ENCODE measurements at regions not wholly inside any gene's neighbourhood (a gene's known extent, or its start where the extent isn't known, plus 50 kb on each side); places are given as distances from the start of the nearest gene placed in this dataset.
"Not testable (repeated sequence)": the region's sequence is repeated elsewhere in the genome, so short reads cannot be mapped to it uniquely, and the experiment has no call there.

DNA sequence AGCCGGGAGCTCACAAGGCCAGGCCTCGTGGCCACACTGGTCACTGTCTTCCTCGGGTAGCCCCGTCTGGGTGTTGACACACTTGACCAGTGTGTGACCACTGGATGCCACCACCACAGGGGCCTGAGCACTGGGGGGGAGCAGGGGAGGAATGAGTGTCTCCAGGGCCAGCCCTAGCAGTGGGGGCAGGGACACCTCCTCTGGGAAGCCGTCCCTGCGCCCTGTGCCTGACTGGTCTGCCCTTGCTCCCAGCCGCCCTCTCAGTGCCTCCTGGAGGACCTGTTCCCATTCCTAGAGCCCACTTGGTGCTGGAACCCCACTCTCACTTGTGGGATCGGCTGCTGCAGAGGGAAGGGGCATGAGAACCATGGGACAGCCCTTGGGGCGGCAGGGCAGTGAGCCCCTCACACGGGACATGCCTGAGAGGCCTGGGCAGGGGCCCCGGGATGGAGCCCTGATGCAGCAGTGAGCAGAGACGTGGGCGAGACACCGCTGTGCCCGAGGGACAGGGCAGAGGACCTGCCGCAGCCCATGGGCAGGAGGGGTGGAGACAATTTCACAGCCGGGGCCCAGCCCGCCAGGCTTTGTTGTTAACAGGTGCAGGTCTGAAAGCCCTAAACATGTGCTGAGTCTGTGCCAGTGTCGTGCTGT is 121.7 kb upstream of the AKAP13 start:
- H3K27me3 ChIP-seq (ENCODE audit: control insufficient read depth, insufficient read depth, low read length); H3K4me3 ChIP-seq (ENCODE audit: low read length); intact Hi-C loops (cut with micrococcal nuclease); H3K4me1 ChIP-seq (ENCODE audit: control insufficient read depth, insufficient read depth, low read length); H3K36me3 Mint-ChIP-seq; H3K9me3 Mint-ChIP-seq; DNase-seq; ATAC-seq; H3K36me3 ChIP-seq (ENCODE audit: control insufficient read depth, insufficient read depth, low read length); H3K4me3 Mint-ChIP-seq; H3K27ac ChIP-seq (ENCODE audit: low read length); H3K27me3 Mint-ChIP-seq (ENCODE audit: low read depth in 2 of 2); H3K27ac Mint-ChIP-seq; H3K9me3 ChIP-seq (ENCODE audit: control insufficient read depth, insufficient read depth, low read length); H3K4me1 Mint-ChIP-seq: not testable (repeated sequence)
- WGBS (ENCODE audit: insufficient coverage), result 94% methylated on average over 5 of the region's 19 CpGs

- H3K27ac Mint-ChIP-seq; H3K4me1 Mint-ChIP-seq; H3K27ac ChIP-seq (ENCODE audit: low read length); H3K36me3 Mint-ChIP-seq; intact Hi-C loops (cut with micrococcal nuclease); H3K4me1 ChIP-seq (ENCODE audit: control insufficient read depth, insufficient read depth, low read length); DNase-seq; H3K4me3 ChIP-seq (ENCODE audit: low read length); H3K4me3 Mint-ChIP-seq; H3K9me3 Mint-ChIP-seq; ATAC-seq; H3K27me3 ChIP-seq (ENCODE audit: control insufficient read depth, insufficient read depth, low read length); H3K9me3 ChIP-seq (ENCODE audit: control insufficient read depth, insufficient read depth, low read length); H3K27me3 Mint-ChIP-seq (ENCODE audit: low read depth in 2 of 2); H3K36me3 ChIP-seq (ENCODE audit: control insufficient read depth, insufficient read depth, low read length): not testable (repeated sequence)
- 100% methylated on average over 4 of the region's 17 CpGs for WGBS (ENCODE audit: insufficient coverage)
Measured at GRCh38 chr15:85260526-85260925, 119.9 kb upstream of the AKAP13 start.

DNA sequence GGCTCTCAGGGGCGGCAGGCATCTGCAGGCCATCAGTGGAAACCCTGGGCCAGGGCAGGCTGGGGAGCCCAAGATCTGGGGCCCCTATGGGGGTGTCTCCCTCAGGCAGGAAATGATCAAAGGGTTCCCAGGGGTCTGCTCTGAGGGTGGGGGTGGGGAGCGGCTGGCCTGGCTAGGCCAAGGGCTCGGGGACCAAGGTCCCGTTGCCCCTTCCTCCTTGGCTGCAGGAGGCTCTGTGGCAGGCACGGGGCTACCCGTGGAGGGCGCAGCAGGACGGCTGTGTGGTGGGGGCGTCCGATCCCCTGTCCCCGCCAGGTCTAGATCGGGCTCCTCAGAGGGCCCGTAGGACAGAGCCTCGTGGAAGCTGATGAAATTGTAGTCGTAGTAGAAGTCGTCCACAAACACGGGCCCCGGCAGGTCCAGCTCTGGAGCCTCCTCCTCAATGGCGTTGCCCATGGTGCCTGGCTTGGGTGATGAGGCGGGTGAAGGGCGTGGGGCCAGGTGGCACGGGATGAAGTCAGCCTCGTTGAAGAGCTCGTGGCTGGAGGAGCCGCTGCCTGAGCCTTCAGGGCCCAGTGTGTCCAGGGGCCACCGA is 117.8 kb upstream of the AKAP13 start:
- H3K27ac ChIP-seq (ENCODE audit: low read length); H3K4me3 ChIP-seq (ENCODE audit: low read length); H3K27me3 ChIP-seq (ENCODE audit: control insufficient read depth, insufficient read depth, low read length); H3K36me3 Mint-ChIP-seq; H3K4me1 Mint-ChIP-seq; H3K27me3 Mint-ChIP-seq (ENCODE audit: low read depth in 2 of 2); ATAC-seq; H3K36me3 ChIP-seq (ENCODE audit: control insufficient read depth, insufficient read depth, low read length); DNase-seq; H3K9me3 ChIP-seq (ENCODE audit: control insufficient read depth, insufficient read depth, low read length); H3K4me1 ChIP-seq (ENCODE audit: control insufficient read depth, insufficient read depth, low read length); intact Hi-C loops (cut with micrococcal nuclease); H3K4me3 Mint-ChIP-seq; H3K9me3 Mint-ChIP-seq; H3K27ac Mint-ChIP-seq: not testable (repeated sequence)
- 89% methylated on average over 23 of the region's 26 CpGs for WGBS (ENCODE audit: insufficient coverage)

- ATAC-seq; DNase-seq; H3K27me3 ChIP-seq (ENCODE audit: control insufficient read depth, insufficient read depth, low read length); H3K36me3 ChIP-seq (ENCODE audit: control insufficient read depth, insufficient read depth, low read length); H3K27ac ChIP-seq (ENCODE audit: low read length); H3K4me1 Mint-ChIP-seq; H3K9me3 ChIP-seq (ENCODE audit: control insufficient read depth, insufficient read depth, low read length); H3K4me1 ChIP-seq (ENCODE audit: control insufficient read depth, insufficient read depth, low read length); H3K9me3 Mint-ChIP-seq; intact Hi-C loops (cut with micrococcal nuclease); H3K27me3 Mint-ChIP-seq (ENCODE audit: low read depth in 2 of 2); H3K4me3 ChIP-seq (ENCODE audit: low read length); H3K27ac Mint-ChIP-seq; H3K4me3 Mint-ChIP-seq; H3K36me3 Mint-ChIP-seq: not testable (repeated sequence)
- WGBS (ENCODE audit: insufficient coverage), result 96% methylated on average over 12 of the region's 13 CpGs
Measured at GRCh38 chr15:85263842-85264440, 116.5 kb upstream of the AKAP13 start.

DNA sequence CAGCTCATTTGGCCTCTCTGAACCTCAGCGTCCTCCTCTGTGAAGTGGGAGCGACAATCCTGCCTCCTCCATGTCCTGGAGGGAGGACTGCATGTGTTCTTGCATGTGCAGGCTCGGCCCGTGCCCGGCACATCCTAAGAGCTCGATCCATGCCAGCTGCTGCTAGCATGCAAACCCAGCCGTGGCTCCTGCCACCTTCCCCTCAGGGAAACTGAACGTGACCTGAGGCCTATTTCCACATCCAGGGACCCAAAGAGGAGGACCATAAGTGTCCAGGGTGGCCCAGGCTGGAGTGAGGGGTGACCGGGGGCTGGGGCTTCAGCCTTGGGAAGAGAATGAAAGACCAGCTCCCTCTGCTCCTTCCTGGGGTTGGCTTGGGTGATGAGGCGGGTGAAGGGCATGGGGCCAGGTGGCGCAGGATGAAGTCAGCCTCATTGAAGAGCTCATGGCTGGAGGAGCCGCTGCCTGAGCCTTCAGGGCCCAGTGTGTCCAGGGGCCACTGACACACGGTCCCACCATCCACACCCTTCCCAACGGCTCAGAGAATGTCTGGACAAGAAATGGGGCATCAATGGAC is 115.7 kb upstream of the AKAP13 start:
- H3K27ac ChIP-seq (ENCODE audit: low read length); H3K4me1 Mint-ChIP-seq; H3K4me1 ChIP-seq (ENCODE audit: control insufficient read depth, insufficient read depth, low read length); H3K36me3 Mint-ChIP-seq; H3K9me3 Mint-ChIP-seq; H3K27ac Mint-ChIP-seq; H3K27me3 ChIP-seq (ENCODE audit: control insufficient read depth, insufficient read depth, low read length); H3K27me3 Mint-ChIP-seq (ENCODE audit: low read depth in 2 of 2); H3K9me3 ChIP-seq (ENCODE audit: control insufficient read depth, insufficient read depth, low read length); ATAC-seq; H3K36me3 ChIP-seq (ENCODE audit: control insufficient read depth, insufficient read depth, low read length); H3K4me3 Mint-ChIP-seq; intact Hi-C loops (cut with micrococcal nuclease); H3K4me3 ChIP-seq (ENCODE audit: low read length); DNase-seq: not testable (repeated sequence)
- 80% methylated on average over 14 of the region's 14 CpGs for WGBS (ENCODE audit: insufficient coverage)

- H3K36me3 ChIP-seq (ENCODE audit: control insufficient read depth, insufficient read depth, low read length); ATAC-seq; intact Hi-C loops (cut with micrococcal nuclease); H3K27me3 ChIP-seq (ENCODE audit: control insufficient read depth, insufficient read depth, low read length); H3K4me3 Mint-ChIP-seq; DNase-seq; H3K27ac Mint-ChIP-seq; H3K4me3 ChIP-seq (ENCODE audit: low read length); H3K4me1 Mint-ChIP-seq; H3K9me3 ChIP-seq (ENCODE audit: control insufficient read depth, insufficient read depth, low read length); H3K27ac ChIP-seq (ENCODE audit: low read length); H3K27me3 Mint-ChIP-seq (ENCODE audit: low read depth in 2 of 2); H3K9me3 Mint-ChIP-seq; H3K4me1 ChIP-seq (ENCODE audit: control insufficient read depth, insufficient read depth, low read length); H3K36me3 Mint-ChIP-seq: not testable (repeated sequence)
- 92% methylated on average over 2 of the region's 24 CpGs for WGBS (ENCODE audit: insufficient coverage)
Measured at GRCh38 chr15:85267158-85267857, 113.1 kb upstream of the AKAP13 start.
